ENCODE measurements at regions not wholly inside any gene's neighbourhood (a gene's known extent, or its start where the extent isn't known, plus 50 kb on each side); places are given as distances from the start of the nearest gene placed in this dataset.
A peak's percentile ranks its signal among the peaks of the same experiment; 100 is the strongest.
"Not testable (repeated sequence)": the region's sequence is repeated elsewhere in the genome, so short reads cannot be mapped to it uniquely, and the experiment has no call there.

- H3K9ac ChIP-seq (ENCODE audit: extremely low read depth, insufficient read length, low read length), result no peak overlapping the region
- no peaks in the 10 kb centered on the region for H4K20me1 ChIP-seq (ENCODE audit: control insufficient read depth, insufficient read depth, insufficient read length)
- H3K27me3 ChIP-seq (ENCODE audit: insufficient read depth, low read length), result no peaks in the 10 kb centered on the region
- no peaks in the 10 kb centered on the region for H3K4me1 ChIP-seq (ENCODE audit: insufficient read depth, low read length)
- H2AFZ ChIP-seq (ENCODE audit: low read length), result no peak overlapping the region
- H3K9me3 ChIP-seq (ENCODE audit: control insufficient read depth, low read depth, low read length), result no peaks in the 10 kb centered on the region
- H4K5ac ChIP-seq (ENCODE audit: insufficient read length, low read depth, low read length), result no peak overlapping the region
- H3K4me2 ChIP-seq (ENCODE audit: insufficient read depth, insufficient read length, low read length), result no peak overlapping the region
- no peak overlapping the region for H4K91ac ChIP-seq (ENCODE audit: insufficient read length, low read depth, low read length)
- no peak overlapping the region for H2BK12ac ChIP-seq (ENCODE audit: insufficient read length, low read depth, low read length)
- H3K18ac ChIP-seq (ENCODE audit: insufficient read length, low read depth, low read length), result no peak overlapping the region
- no peak overlapping the region for H3T11ph ChIP-seq (ENCODE audit: low read length)
- no peaks in the 10 kb centered on the region for H3K79me2 ChIP-seq (ENCODE audit: insufficient read depth, low read length)
- no peaks in the 10 kb centered on the region for H3K79me1 ChIP-seq (ENCODE audit: insufficient read depth, low read depth, low read length, poor library complexity, severe bottlenecking)
- no peak overlapping the region for H2AK5ac ChIP-seq (ENCODE audit: insufficient read length, low read length)
- no peak overlapping the region for H4K8ac ChIP-seq (replicated peaks; ENCODE audit: insufficient read length, low read depth, low read length)
- Mint-ChIP-seq H3K4me3 (no peak overlapping the region), H3K36me3 (ENCODE audit: insufficient read depth in 1 of 3, low read depth in 3 of 3) (peaks cover 0 to 9% (median 0%) of the 10 kb centered on the region in 3 experiments; a peak in 3 of 7 replicates), H3K27ac (no peak overlapping the region), H3K4me1 (peaks cover 11 to 15% of the 10 kb centered on the region in 2 experiments), H3K27me3 (ENCODE audit: low read depth) (no peaks in the 10 kb centered on the region), H3K9me3 (peaks cover 6 to 9% of the 10 kb centered on the region in 2 experiments; a peak in 4 of 5 replicates)
- no peak overlapping the region for H2BK5ac ChIP-seq (ENCODE audit: insufficient read length, low read length)
- no peak overlapping the region for H3K23ac ChIP-seq (ENCODE audit: insufficient read length, low read depth, low read length)
- no peak overlapping the region for H3K14ac ChIP-seq (ENCODE audit: insufficient read depth, low read length)
- H2BK15ac ChIP-seq (ENCODE audit: low read depth, low read length), result no peak overlapping the region
- no peak overlapping the region for H3K4ac ChIP-seq (ENCODE audit: low read depth, low read length)
- no peak overlapping the region for H3K27ac ChIP-seq (ENCODE audit: insufficient read length, low read depth, low read length)
- TF ChIP-seq CTCF (conservative IDR thresholded peaks at IDR 0.05), result no peak
- no peak overlapping the region for H3K56ac ChIP-seq (ENCODE audit: insufficient read length, low read depth, low read length)
- no CpG with 5 or more reads among the region's 1 CpG for WGBS (ENCODE audit: extremely low coverage, insufficient read length, low lambda C conversion rate)
- DNase-seq, result no peak
- no peaks in the 10 kb centered on the region for H3K23me2 ChIP-seq (ENCODE audit: insufficient read length, low read depth, low read length, poor library complexity, severe bottlenecking)
- H2BK120ac ChIP-seq (ENCODE audit: low read depth, low read length, poor library complexity, severe bottlenecking), result no peak overlapping the region
- H2BK20ac ChIP-seq (ENCODE audit: low read depth, low read length, poor library complexity, severe bottlenecking), result no peak overlapping the region
Observed at GRCh38 chr4:164139291-164139690, 614.6 kb upstream of the SMIM31 start.

GRCh38 chr4:164141755-164142375 lies 612.1 kb upstream of the SMIM31 start:
- no CpG with 5 or more reads among the region's 20 CpGs for WGBS (ENCODE audit: extremely low coverage, insufficient read length, low lambda C conversion rate)
- not testable (repeated sequence) for H4K91ac ChIP-seq (ENCODE audit: insufficient read length, low read depth, low read length); H3K23ac ChIP-seq (ENCODE audit: insufficient read length, low read depth, low read length); H2BK15ac ChIP-seq (ENCODE audit: low read depth, low read length); H3K4me2 ChIP-seq (ENCODE audit: insufficient read depth, insufficient read length, low read length); H3K79me2 ChIP-seq (ENCODE audit: insufficient read depth, low read length); H3K4ac ChIP-seq (ENCODE audit: low read depth, low read length); H3T11ph ChIP-seq (ENCODE audit: low read length); H2BK12ac ChIP-seq (ENCODE audit: insufficient read length, low read depth, low read length); H3K4me1 Mint-ChIP-seq; H2AK5ac ChIP-seq (ENCODE audit: insufficient read length, low read length); H3K56ac ChIP-seq (ENCODE audit: insufficient read length, low read depth, low read length); H3K27ac Mint-ChIP-seq; H2BK20ac ChIP-seq (ENCODE audit: low read depth, low read length, poor library complexity, severe bottlenecking); H3K23me2 ChIP-seq (ENCODE audit: insufficient read length, low read depth, low read length, poor library complexity, severe bottlenecking); H4K8ac ChIP-seq (replicated peaks; ENCODE audit: insufficient read length, low read depth, low read length); H3K18ac ChIP-seq (ENCODE audit: insufficient read length, low read depth, low read length); H3K27me3 Mint-ChIP-seq (ENCODE audit: low read depth); H4K5ac ChIP-seq (ENCODE audit: insufficient read length, low read depth, low read length); H3K14ac ChIP-seq (ENCODE audit: insufficient read depth, low read length); H2BK120ac ChIP-seq (ENCODE audit: low read depth, low read length, poor library complexity, severe bottlenecking); H2AFZ ChIP-seq (ENCODE audit: low read length); H3K36me3 Mint-ChIP-seq (ENCODE audit: insufficient read depth in 1 of 3, low read depth in 3 of 3); H3K4me3 Mint-ChIP-seq; H3K9ac ChIP-seq (ENCODE audit: extremely low read depth, insufficient read length, low read length); H3K4me1 ChIP-seq (ENCODE audit: insufficient read depth, low read length); H3K79me1 ChIP-seq (ENCODE audit: insufficient read depth, low read depth, low read length, poor library complexity, severe bottlenecking); H3K9me3 ChIP-seq (ENCODE audit: control insufficient read depth, low read depth, low read length); H3K9me3 Mint-ChIP-seq; H3K27ac ChIP-seq (ENCODE audit: insufficient read length, low read depth, low read length); H4K20me1 ChIP-seq (ENCODE audit: control insufficient read depth, insufficient read depth, insufficient read length); H3K27me3 ChIP-seq (ENCODE audit: insufficient read depth, low read length); H2BK5ac ChIP-seq (ENCODE audit: insufficient read length, low read length)
- peak; percentile 35 for DNase-seq
